Neural cell (in vitro differentiated cells): ENCODE measurements at regions not wholly inside any gene's neighbourhood (a gene's known extent, or its start where the extent isn't known, plus 50 kb on each side); places are given as distances from the start of the nearest gene placed in this dataset.
A peak's percentile ranks its signal among the peaks of the same experiment; 100 is the strongest.

Experiments
- H2AFZ ChIP-seq: fragments of 200-600, 300-800 bp; sonication (generic), shearing (Covaris generic); 2 replicates; pipeline ENCODE4 v1.6.0; 2014; ENCODE audit warnings: low read depth, mild to moderate bottlenecking, antibody characterized with exemption, low read length, moderate library complexity
- H3F3A ChIP-seq: fragments of 200-600 bp; shearing (Covaris generic); 2 replicates; pipeline ENCODE4 v1.6.1; 2016; ENCODE audit warnings: mild to moderate bottlenecking, moderate library complexity, mixed read lengths, antibody characterized with exemption, low read length; ENCODE audit not compliant: insufficient read depth, poor library complexity, severe bottlenecking
- H3K27ac ChIP-seq: fragments of 200-600, 300-800 bp; sonication (generic), shearing (Covaris generic); 2 replicates; pipeline ENCODE4 v1.5.1; 2014; ENCODE audit warnings: mild to moderate bottlenecking, low read length, moderate library complexity
- H3K27me3 ChIP-seq: fragments of 300-800, 200-600 bp; sonication (generic), shearing (Covaris generic); 2 replicates; pipeline ENCODE4 v1.6.0; 2014; ENCODE audit warnings: mild to moderate bottlenecking, low read depth, low read length, moderate library complexity; ENCODE audit not compliant: insufficient read depth
- H3K36me3 ChIP-seq: fragments of 300-800, 200-600 bp; sonication (generic), shearing (Covaris generic); 2 replicates; pipeline ENCODE4 v1.5.1; 2014; ENCODE audit warnings: mild to moderate bottlenecking, antibody characterized with exemption, low read length, moderate library complexity; ENCODE audit not compliant: insufficient read depth
- H3K4me2 ChIP-seq: fragments of 300-800, 200-600 bp; sonication (generic), shearing (Covaris generic); 2 replicates; pipeline ENCODE4 v1.6.0; 2014; ENCODE audit warnings: mild to moderate bottlenecking, low read length
- H3K4me3 ChIP-seq: fragments of 300-800, 200-600 bp; sonication (generic), shearing (Covaris generic); 2 replicates; pipeline ENCODE4 v1.5.1; 2014; ENCODE audit warnings: mild to moderate bottlenecking, low read length, moderate library complexity
- H3K79me2 ChIP-seq: fragments of 200-600 bp; shearing (Covaris generic); replicated peaks from 2 replicates; pipeline ENCODE4 v1.6.0; 2014; ENCODE audit warnings: mild to moderate bottlenecking, low read length, moderate library complexity; ENCODE audit not compliant: insufficient read depth
- H3K9ac ChIP-seq: fragments of 300-800, 200-600 bp; sonication (generic), shearing (Covaris generic); 2 replicates; pipeline ENCODE4 v1.6.1; 2016; ENCODE audit warnings: mild to moderate bottlenecking, low read length, mixed read lengths
- H3K9me2 ChIP-seq: fragments of 200-600 bp; shearing (Covaris generic); 2 replicates; pipeline ENCODE4 v1.6.1; 2016; ENCODE audit warnings: mild to moderate bottlenecking, low read length, mixed read lengths; ENCODE audit not compliant: insufficient read depth
- H3K9me3 ChIP-seq: fragments of 200-600, 300-800 bp; sonication (generic), shearing (Covaris generic); 2 replicates; pipeline ENCODE4 v1.6.1; 2016; ENCODE audit warnings: mild to moderate bottlenecking, mixed run types, low read length, moderate library complexity, mixed read lengths
- H4K20me1 ChIP-seq: fragments of 200-600 bp; shearing (Covaris generic); 2 replicates; pipeline ENCODE4 v1.6.1; 2016; ENCODE audit warnings: mild to moderate bottlenecking, mixed run types; ENCODE audit not compliant: insufficient read depth
- EP300 ChIP-seq: fragments of 450-650 bp; conservative IDR thresholded peaks from 2 replicates; pipeline ENCODE4 v1.6.1; 2014; ENCODE audit warnings: antibody characterized with exemption, mild to moderate bottlenecking, moderate library complexity; ENCODE audit not compliant: poor library complexity, severe bottlenecking
- EZH2 ChIP-seq: fragments of 200-600, 300-800 bp; shearing (Covaris generic), sonication (generic); IDR thresholded peaks from 2 replicates; pipeline ENCODE4 v1.6.1; 2014; ENCODE audit warnings: antibody characterized with exemption, low read length, borderline replicate concordance, mild to moderate bottlenecking; ENCODE audit not compliant: insufficient read depth, poor library complexity, severe bottlenecking
- MXI1 ChIP-seq: fragments of 450-650 bp; conservative IDR thresholded peaks from 2 replicates; pipeline ENCODE4 v1.6.1; 2014; ENCODE audit warnings: antibody characterized with exemption, mild to moderate bottlenecking; ENCODE audit not compliant: poor library complexity, severe bottlenecking
- POLR2AphosphoS5 ChIP-seq: IDR thresholded peaks from 2 replicates; pipeline ENCODE4 v1.6.1; 2012
- RAD21 ChIP-seq: fragments of 450-650 bp; conservative IDR thresholded peaks from 2 replicates; pipeline ENCODE4 v1.6.1; 2014; ENCODE audit warnings: antibody characterized with exemption, mild to moderate bottlenecking, moderate library complexity
- REST ChIP-seq: IDR thresholded peaks from 2 replicates; pipeline ENCODE4 v1.6.1; 2012; ENCODE audit warnings: borderline replicate concordance
- SMC3 ChIP-seq: fragments of 450-650 bp; conservative IDR thresholded peaks from 2 replicates; pipeline ENCODE4 v1.6.1; 2014; ENCODE audit warnings: antibody characterized with exemption, mild to moderate bottlenecking, moderate library complexity; ENCODE audit not compliant: poor library complexity
- TAF1 ChIP-seq: IDR thresholded peaks from 2 replicates; pipeline ENCODE4 v1.6.1; 2012; ENCODE audit warnings: low read depth
- TF ChIP-seq, protein P1 (sequence below): fragments of 450-650 bp; IDR thresholded peaks from 2 replicates; pipeline ENCODE4 v1.5.1; 2014; ENCODE audit warnings: antibody characterized with exemption, mild to moderate bottlenecking, moderate library complexity; ENCODE audit not compliant: poor library complexity, severe bottlenecking

DNA sequence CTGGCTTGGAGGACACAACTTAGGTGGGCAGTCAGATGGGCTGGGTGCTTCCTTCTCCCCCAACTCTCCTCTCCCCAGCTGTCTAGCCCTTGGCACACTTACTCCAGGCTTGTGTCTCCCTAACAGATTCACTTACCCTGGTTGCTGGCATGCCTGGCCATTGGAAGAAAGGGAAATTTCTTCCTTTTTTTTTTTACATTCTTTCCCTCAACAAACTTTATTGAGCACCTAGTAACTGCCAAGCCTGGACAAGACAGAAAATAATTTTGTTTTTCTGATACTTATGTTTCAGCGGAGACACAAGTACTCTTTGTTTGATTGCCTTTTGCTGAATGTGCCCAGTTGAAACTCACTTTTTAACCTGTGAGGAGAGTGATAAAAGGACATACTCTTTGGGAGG, 144.3 kb upstream of the KCNJ6 start:
- H3K79me2 ChIP-seq, result no peaks in the 10 kb centered on the region
- no peaks in the 10 kb centered on the region for H3K9me3 ChIP-seq
- no peaks in the 10 kb centered on the region for H4K20me1 ChIP-seq
- H3K27me3 ChIP-seq, result no peaks in the 10 kb centered on the region
- H3F3A ChIP-seq, result no peaks in the 10 kb centered on the region
- H3K27ac ChIP-seq, result no peak overlapping the region
- no peaks in the 10 kb centered on the region for H3K36me3 ChIP-seq
- H3K9ac ChIP-seq, result no peak overlapping the region
- no peak overlapping the region for H3K4me2 ChIP-seq
- no peak overlapping the region for H3K4me3 ChIP-seq
- H3K9me2 ChIP-seq, result no peaks in the 10 kb centered on the region
- no peak overlapping the region for H2AFZ ChIP-seq
- no peak for TF ChIP-seq MXI1
- TF ChIP-seq, protein P1, sequence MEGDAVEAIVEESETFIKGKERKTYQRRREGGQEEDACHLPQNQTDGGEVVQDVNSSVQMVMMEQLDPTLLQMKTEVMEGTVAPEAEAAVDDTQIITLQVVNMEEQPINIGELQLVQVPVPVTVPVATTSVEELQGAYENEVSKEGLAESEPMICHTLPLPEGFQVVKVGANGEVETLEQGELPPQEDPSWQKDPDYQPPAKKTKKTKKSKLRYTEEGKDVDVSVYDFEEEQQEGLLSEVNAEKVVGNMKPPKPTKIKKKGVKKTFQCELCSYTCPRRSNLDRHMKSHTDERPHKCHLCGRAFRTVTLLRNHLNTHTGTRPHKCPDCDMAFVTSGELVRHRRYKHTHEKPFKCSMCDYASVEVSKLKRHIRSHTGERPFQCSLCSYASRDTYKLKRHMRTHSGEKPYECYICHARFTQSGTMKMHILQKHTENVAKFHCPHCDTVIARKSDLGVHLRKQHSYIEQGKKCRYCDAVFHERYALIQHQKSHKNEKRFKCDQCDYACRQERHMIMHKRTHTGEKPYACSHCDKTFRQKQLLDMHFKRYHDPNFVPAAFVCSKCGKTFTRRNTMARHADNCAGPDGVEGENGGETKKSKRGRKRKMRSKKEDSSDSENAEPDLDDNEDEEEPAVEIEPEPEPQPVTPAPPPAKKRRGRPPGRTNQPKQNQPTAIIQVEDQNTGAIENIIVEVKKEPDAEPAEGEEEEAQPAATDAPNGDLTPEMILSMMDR, result no peak
- no peak for TF ChIP-seq REST
- no peak for TF ChIP-seq SMC3
- TF ChIP-seq EP300, result no peak

DNA sequence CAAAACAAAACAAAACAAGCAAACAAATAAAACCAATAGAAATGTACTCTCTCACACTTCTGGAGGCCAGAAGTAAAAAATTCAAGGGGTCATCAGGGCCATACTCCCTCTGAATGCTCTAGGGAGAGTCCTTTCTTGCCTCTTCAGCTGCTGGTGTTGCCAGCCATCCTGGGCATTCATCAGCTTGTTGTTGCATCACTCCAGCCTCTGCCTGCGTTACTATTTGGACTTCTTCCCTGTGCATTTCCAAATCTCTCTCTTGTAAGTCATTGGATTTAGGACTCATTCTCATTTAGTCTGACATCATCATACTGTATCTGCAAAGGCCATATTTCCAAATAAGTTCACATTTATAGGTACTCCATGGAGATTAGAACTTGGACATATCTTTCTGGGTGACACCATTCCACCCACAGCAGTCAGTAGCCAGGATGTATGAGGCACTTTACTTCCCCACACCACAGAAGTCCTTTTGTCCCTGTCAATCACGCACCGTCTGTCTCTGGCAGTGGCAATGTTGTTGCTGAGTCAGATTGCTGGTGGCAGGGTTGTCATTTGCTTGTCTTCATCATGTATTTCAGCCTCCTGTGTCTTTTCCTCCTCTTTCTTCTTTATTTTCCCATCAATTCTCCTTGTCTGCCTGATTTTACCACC, 151.0 kb upstream of the KCNJ6 start:
- no peaks in the 10 kb centered on the region for H3F3A ChIP-seq
- no peaks in the 10 kb centered on the region for H3K9me2 ChIP-seq
- no peak overlapping the region for H3K4me2 ChIP-seq
- no peak overlapping the region for H3K4me3 ChIP-seq
- H3K9ac ChIP-seq, result no peak overlapping the region
- no peaks in the 10 kb centered on the region for H3K79me2 ChIP-seq
- peak; percentile 61 for TF ChIP-seq POLR2AphosphoS5
- no peak for TF ChIP-seq SMC3
- TF ChIP-seq REST, result no peak
- TF ChIP-seq TAF1, result no peak
- TF ChIP-seq EP300, result peak; percentile 53
- no peak for TF ChIP-seq MXI1
- TF ChIP-seq EZH2, result no peak
- TF ChIP-seq, protein P1, result no peak
- TF ChIP-seq RAD21, result no peak
- no peaks in the 10 kb centered on the region for H3K9me3 ChIP-seq
- no peaks in the 10 kb centered on the region for H3K36me3 ChIP-seq
- H3K27me3 ChIP-seq, result no peaks in the 10 kb centered on the region
- H4K20me1 ChIP-seq, result no peaks in the 10 kb centered on the region
- no peak overlapping the region for H2AFZ ChIP-seq
- H3K27ac ChIP-seq, result no peak overlapping the region
